ENCODE measurements at regions not wholly inside any gene's neighbourhood (a gene's known extent, or its start where the extent isn't known, plus 50 kb on each side); places are given as distances from the start of the nearest gene placed in this dataset.
A peak's percentile ranks its signal among the peaks of the same experiment; 100 is the strongest.

DNA sequence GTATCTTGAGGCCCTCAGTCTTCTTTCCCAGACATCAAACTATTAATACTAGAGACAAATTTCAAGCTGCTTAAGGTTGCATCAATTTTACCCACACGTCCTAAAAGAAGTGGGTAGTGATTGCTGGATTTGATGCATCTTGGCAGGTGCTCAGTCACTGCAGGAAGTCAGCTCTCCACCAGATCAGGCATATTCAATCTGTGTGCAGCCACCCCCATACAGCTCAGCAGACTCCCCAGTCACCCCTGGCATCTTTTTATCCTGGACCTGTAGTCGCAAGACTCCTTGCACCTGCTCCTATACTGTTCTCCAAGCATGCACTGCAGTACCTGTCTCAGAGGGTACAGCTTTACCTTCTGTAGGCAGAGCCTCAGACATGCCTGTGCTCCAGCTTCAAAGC lies 343.1 kb upstream of the ISX start:
- H3K9me3 ChIP-seq (replicated peaks in 1 of 11), result peaks cover 8 to 25% (median 18%) of the 10 kb centered on the region in 11 experiments; a peak in 20 of 22 replicates

DNA sequence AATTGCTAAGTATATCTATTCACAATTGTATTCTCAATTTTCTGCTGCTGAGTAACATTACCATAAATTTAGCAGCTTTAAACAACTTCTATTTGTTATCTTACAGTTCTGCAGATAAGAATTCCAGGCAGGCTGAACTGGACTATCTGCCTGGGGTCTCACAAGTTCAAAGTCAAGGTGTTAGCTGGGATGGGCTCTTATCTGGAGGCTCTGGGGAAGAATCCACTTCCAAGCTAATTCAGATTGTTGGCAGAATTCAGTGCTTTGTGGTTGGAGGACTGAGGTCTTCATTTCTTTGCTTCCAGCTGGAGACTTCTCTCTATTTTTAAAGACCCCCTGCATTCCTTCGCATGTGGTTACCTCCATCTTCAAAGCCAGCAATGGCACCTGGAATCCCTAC lies 329.9 kb upstream of the ISX start:
- Histone ChIP-seq H3K4me3 (no peak overlapping the region), H3K36me3 (no peaks in the 10 kb centered on the region), H3K27me3 (no peaks in the 10 kb centered on the region), H3K4me2 (no peak overlapping the region), H3K27ac (no peak overlapping the region), H3K9ac (no peak overlapping the region), H3K4me1 (no peaks in the 10 kb centered on the region), H4K20me1 (no peaks in the 10 kb centered on the region), H3K9me3 (replicated peaks in 1 of 11) (peaks cover 0 to 7% (median 0%) of the 10 kb centered on the region in 11 experiments; a peak in 1 of 22 replicates)
- no peak for TF ChIP-seq Cebpa-rat (IDR thresholded peaks at IDR 0.05)

More for the DNA sequence above, 343.1 kb upstream of the ISX start:
- no peak for TF ChIP-seq Cebpa-rat (IDR thresholded peaks at IDR 0.05)
- H3K9ac ChIP-seq, result no peak overlapping the region
- H3K4me3 ChIP-seq, result no peak overlapping the region
- no peaks in the 10 kb centered on the region for H3K27me3 ChIP-seq
- no peaks in the 10 kb centered on the region for H3K36me3 ChIP-seq
- H4K20me1 ChIP-seq, result no peaks in the 10 kb centered on the region
- H3K4me1 ChIP-seq, result no peaks in the 10 kb centered on the region
- H3K27ac ChIP-seq, result no peak overlapping the region
- H3K4me2 ChIP-seq, result no peak overlapping the region

DNA sequence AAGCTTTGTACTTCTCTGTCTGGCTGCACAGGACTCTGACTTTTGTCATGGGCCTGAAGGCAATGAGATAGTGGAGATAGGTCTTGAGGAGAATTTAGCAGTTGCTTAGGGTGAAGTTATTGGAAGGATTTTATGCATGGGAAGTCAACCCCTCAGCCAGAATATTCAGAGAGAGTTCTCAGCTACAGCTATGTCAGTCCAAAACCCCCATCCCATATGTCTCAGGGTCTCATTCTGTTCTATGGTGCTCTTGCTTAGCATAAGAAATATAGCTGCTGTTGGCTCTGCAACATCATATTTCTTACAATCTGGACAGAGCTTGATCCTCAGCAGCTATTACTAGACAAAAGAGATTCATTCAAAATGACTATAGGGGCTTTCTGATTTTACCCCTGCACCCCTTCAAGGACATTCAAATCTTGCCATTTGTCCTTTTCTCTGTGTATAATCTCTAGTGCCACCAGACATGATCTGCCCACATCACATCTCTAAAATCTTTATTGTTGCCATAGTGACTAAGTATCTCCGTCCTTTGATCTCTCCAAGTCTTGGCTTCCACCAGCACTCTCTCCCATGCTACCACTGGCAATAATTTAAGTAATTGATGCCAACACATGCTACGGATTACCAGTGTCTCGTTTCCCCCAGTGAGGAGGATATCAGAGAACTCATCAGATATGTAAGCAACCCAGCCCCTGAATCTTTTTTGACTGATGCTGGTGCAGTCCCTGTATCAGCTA lies 327.1 kb upstream of the ISX start:
- Histone ChIP-seq H3K4me2 (no peak overlapping the region), H4K20me1 (no peaks in the 10 kb centered on the region), H3K27me3 (no peaks in the 10 kb centered on the region), H3K4me1 (no peaks in the 10 kb centered on the region), H3K9ac (no peak overlapping the region), H3K4me3 (no peak overlapping the region), H3K27ac (no peak overlapping the region), H3K9me3 (replicated peaks in 1 of 11) (peaks cover 0 to 4% (median 0%) of the 10 kb centered on the region in 11 experiments; a peak in 1 of 22 replicates), H3K36me3 (no peaks in the 10 kb centered on the region)
- TF ChIP-seq Cebpa-rat (IDR thresholded peaks at IDR 0.05), result no peak

DNA sequence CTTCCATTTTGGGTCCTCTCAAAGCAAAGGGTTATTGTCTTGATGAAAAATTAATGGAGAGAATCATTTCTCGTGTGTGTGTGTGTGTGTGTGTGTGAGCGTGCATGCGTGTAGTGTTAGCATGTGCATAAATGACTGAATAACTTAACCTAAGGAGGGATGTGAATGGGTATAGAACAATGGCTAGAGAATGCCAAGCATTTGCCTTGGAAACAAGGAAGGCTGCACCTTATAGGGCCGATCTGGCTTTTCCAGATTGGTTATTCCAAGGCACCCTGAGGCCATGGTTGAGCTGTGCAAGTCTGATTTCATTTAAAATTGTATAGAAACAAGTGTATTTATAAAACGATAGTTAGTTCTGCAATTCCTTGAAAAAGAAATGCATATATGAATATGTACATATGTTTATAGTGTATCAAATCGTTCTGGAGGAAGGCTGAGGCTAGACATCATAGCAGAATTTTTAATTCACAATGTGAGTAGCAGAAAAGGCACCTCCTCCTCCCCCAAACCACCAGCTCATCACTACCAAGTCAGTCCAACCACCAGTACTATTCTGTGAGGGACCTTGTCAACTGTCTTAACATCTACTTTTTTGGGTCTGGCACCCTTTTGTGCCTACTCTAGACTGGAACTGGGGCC lies 322.7 kb upstream of the ISX start:
- Histone ChIP-seq H3K27me3 (no peaks in the 10 kb centered on the region), H3K9me3 (replicated peaks in 1 of 11) (no peaks in the 10 kb centered on the region), H3K4me3 (no peak overlapping the region), H3K36me3 (no peaks in the 10 kb centered on the region), H3K27ac (no peak overlapping the region), H3K4me2 (no peak overlapping the region), H3K4me1 (no peaks in the 10 kb centered on the region), H4K20me1 (no peaks in the 10 kb centered on the region), H3K9ac (no peak overlapping the region)
- no peak for TF ChIP-seq Cebpa-rat (IDR thresholded peaks at IDR 0.05)

DNA sequence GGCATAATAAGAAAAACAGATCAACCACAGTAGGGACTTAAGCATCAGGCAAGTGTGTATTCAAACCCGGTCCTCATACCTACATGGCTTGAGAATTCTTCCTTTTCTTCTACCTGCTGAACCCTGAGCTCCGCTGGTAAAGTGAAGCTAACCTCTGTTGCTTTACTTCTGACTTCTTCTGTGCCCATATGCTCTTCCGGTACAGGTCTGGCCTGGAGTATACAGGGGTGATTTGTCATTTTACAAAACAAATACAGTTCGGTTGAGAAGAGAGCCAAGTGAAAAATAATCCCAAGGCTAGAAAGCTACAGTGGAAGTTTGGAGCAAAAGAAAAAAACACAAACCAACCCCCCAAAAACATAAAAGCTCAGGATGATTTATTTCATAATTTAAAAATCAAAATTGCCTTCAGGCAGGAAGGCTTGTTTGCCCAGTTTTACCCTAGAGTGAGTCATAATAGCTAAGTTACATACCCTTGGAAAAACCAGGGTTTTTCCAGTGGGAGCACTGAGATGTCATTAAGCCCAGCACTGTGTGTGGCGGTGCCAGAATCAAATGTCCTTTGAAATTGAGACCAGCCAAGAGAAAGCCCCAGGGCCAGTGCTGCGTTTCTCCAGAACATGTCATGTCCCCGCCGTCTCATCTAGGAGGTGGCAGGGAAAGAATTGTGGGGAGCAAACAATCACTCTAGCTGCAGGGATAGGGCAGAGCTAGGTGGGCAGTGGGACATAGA lies 305.5 kb upstream of the ISX start:
- no peak overlapping the region for H3K9ac ChIP-seq

DNA sequence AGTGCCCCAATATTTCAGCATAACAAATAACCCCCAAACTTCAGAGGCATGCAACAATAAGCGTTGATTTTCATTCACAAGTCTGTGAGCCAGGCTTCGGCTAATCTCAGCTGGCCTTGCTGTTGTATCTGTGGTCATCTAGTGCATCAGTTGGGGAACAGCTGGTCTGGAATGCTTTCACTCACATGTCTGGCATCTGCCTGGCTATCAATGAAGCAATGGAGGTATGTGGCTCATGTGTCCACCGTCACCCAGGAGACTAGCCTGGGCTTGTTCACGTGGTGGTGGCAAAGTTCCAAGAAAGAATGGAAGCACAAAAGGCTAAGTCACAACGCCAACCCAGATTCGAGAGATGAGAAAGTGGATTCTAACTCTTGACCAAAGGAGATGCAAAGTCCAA lies 304.8 kb upstream of the ISX start:
- Histone ChIP-seq H4K20me1 (no peaks in the 10 kb centered on the region), H3K4me3 (no peak overlapping the region), H3K4me2 (no peak overlapping the region), H3K36me3 (no peaks in the 10 kb centered on the region), H3K9me3 (replicated peaks in 1 of 11) (peaks cover 0 to 8% (median 0%) of the 10 kb centered on the region in 11 experiments; a peak in 4 of 22 replicates), H3K9ac (no peak overlapping the region), H3K4me1 (peaks cover 5 to 21% (median 11%) of the 10 kb centered on the region in 10 experiments; a peak in 15 of 20 replicates), H3K27ac (no peak overlapping the region), H3K27me3 (no peaks in the 10 kb centered on the region)
- TF ChIP-seq Cebpa-rat (IDR thresholded peaks at IDR 0.05), result no peak

More for the DNA sequence above, 305.5 kb upstream of the ISX start:
- no peak overlapping the region for H3K27ac ChIP-seq
- H4K20me1 ChIP-seq, result no peaks in the 10 kb centered on the region
- TF ChIP-seq Cebpa-rat (IDR thresholded peaks at IDR 0.05), result no peak
- H3K4me3 ChIP-seq, result no peak overlapping the region
- no peaks in the 10 kb centered on the region for H3K27me3 ChIP-seq
- H3K36me3 ChIP-seq, result no peaks in the 10 kb centered on the region
- H3K4me1 ChIP-seq, result peaks cover 5 to 20% (median 11%) of the 10 kb centered on the region in 10 experiments; a peak in 15 of 20 replicates
- no peak overlapping the region for H3K4me2 ChIP-seq
- peaks cover 0 to 8% (median 0%) of the 10 kb centered on the region in 11 experiments; a peak in 4 of 22 replicates for H3K9me3 ChIP-seq (replicated peaks in 1 of 11)

DNA sequence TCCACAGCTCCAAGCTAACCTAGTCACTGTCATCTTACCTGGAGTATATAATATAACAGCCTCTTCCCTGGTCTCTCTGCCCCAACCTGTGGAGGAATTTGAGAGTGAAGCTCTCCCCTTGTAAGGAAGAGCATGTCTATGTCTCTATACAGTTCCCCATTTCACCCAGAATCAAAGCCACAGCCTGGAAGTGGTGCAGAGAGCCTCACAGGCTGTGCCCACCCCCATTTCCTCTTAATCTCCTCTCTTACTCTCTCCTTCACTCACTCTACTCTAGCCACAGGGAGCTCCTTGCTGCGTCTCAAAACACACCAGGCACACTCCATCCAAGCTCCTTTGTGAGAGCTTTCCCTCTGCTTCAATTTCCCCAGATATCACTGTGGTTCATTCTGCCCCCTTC lies 302.5 kb upstream of the ISX start:
- peak overlapping the region; percentile 10 to 75 (median 31); a peak in 14 of 22 replicates for H3K4me2 ChIP-seq
- H3K27me3 ChIP-seq, result no peaks in the 10 kb centered on the region
- H3K4me3 ChIP-seq, result no peak overlapping the region
- H3K27ac ChIP-seq, result no peak overlapping the region
- H3K9me3 ChIP-seq (replicated peaks in 1 of 11), result no peaks in the 10 kb centered on the region
- H3K4me1 ChIP-seq, result peaks cover 5 to 21% (median 11%) of the 10 kb centered on the region in 10 experiments; a peak in 15 of 20 replicates
- no peaks in the 10 kb centered on the region for H3K36me3 ChIP-seq
- TF ChIP-seq Cebpa-rat (IDR thresholded peaks at IDR 0.05), result no peak
- H4K20me1 ChIP-seq, result no peaks in the 10 kb centered on the region
- H3K9ac ChIP-seq, result no peak overlapping the region

DNA sequence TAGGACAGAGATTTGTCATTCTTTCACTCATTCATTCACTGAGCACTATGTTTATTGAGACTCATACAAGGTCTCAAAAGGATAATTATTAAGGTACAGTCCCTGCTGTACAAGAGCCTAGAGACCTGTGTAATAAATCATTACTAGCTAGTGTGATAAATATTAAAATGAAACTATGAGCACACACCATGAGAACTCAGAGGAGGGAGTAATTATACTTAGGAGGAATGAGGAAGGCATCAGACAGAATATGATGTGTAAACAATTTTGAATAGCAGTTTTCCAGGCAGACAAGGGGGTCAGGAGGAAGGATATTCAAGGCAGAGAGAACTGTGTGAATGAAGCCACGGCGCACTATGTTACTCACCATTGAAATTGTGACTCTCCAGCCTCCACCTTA lies 300.8 kb upstream of the ISX start:
- no peaks in the 10 kb centered on the region for H4K20me1 ChIP-seq
- H3K4me2 ChIP-seq, result no peak overlapping the region
- H3K9me3 ChIP-seq (replicated peaks in 1 of 11), result no peaks in the 10 kb centered on the region
- no peak overlapping the region for H3K9ac ChIP-seq
- no peak overlapping the region for H3K4me3 ChIP-seq
- H3K4me1 ChIP-seq, result peaks cover 5 to 21% (median 11%) of the 10 kb centered on the region in 10 experiments; a peak in 15 of 20 replicates
- no peaks in the 10 kb centered on the region for H3K36me3 ChIP-seq
- H3K27me3 ChIP-seq, result no peaks in the 10 kb centered on the region
- no peak for TF ChIP-seq Cebpa-rat (IDR thresholded peaks at IDR 0.05)
- H3K27ac ChIP-seq, result no peak overlapping the region

DNA sequence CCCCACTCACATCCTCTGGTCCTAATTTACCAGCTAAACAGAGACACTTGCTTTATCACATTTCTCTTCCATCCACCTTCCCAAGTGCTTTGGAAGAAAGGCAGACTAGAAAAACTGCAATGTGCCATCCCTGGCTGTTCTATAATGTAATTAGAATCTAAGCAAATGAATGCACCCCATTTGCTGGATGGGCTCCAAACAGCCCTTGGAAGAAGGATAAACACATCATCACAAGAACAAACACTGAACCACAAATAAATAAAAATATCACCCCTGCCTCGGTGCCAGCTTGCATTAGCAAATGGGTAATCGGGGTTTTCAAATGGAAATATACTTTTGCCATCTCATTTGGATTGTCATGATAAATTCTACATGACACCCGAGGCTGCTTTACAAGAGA lies 296.6 kb upstream of the ISX start:
- H4K20me1 ChIP-seq, result no peaks in the 10 kb centered on the region
- H3K9me3 ChIP-seq (replicated peaks in 1 of 11), result no peaks in the 10 kb centered on the region
- TF ChIP-seq Cebpa-rat (IDR thresholded peaks at IDR 0.05), result no peak
- H3K27ac ChIP-seq, result no peak overlapping the region
- no peak overlapping the region for H3K4me3 ChIP-seq
- no peak overlapping the region for H3K9ac ChIP-seq
- H3K4me2 ChIP-seq, result no peak overlapping the region
- H3K27me3 ChIP-seq, result no peaks in the 10 kb centered on the region
- H3K4me1 ChIP-seq, result peaks cover 0 to 6% (median 0%) of the 10 kb centered on the region in 10 experiments; a peak in 2 of 20 replicates
- H3K36me3 ChIP-seq, result no peaks in the 10 kb centered on the region
